Naive thymus-derived CD4-positive, alpha-beta T cell (primary cell): ENCODE measurements at regions not wholly inside any gene's neighbourhood (a gene's known extent, or its start where the extent isn't known, plus 50 kb on each side); places are given as distances from the start of the nearest gene placed in this dataset.

Experiments used
- ATAC-seq: fragments of 150-1000 bp; cut with Tn5 transposase; 2 replicates; pipeline ENCODE4 v1.10.0; 2021; ENCODE audit warnings: mild to moderate bottlenecking, moderate library complexity
- CTCF ChIA-PET: fragments of 350-600 bp; sonication (Branson Sonifier 250); formaldehyde crosslinking; loops from one replicate; lab custom pipeline; 2021; ENCODE audit warnings: antibody characterized with exemption; lab: Charles Lee
- POLR2A ChIA-PET: fragments of 350-600 bp; sonication (Branson Sonifier 250); formaldehyde crosslinking; loops from one replicate; lab custom pipeline; 2021; ENCODE audit warnings: antibody characterized with exemption, inconsistent platforms; lab: Charles Lee
- DNase-seq, 9 donors: peaks; one replicate each; pipeline versions ENCODE4 v3.0.0 to v3.0.0-alpha.2; 2020 to 2022; ENCODE audit warnings: mixed read lengths in 1 of 9
- H3K27ac ChIP-seq: one replicate; pipeline ENCODE4 v1.7.0; 2013; ENCODE audit warnings: mild to moderate bottlenecking, low read depth, low read length, moderate library complexity
- H3K27me3 ChIP-seq, 2 donors: one replicate each; pipeline ENCODE4 v1.7.0; 2013; ENCODE audit warnings: low read length in 2 of 2, mild to moderate bottlenecking in 2 of 2, moderate library complexity in 2 of 2; ENCODE audit not compliant: control insufficient read depth in 2 of 2, insufficient read depth in 2 of 2
- H3K36me3 ChIP-seq, 3 experiments: 1 replicate in 2 of 3; 2 replicates in 1 of 3; pipeline ENCODE4 v1.7.0; 2013; ENCODE audit warnings: low read length in 3 of 3, mild to moderate bottlenecking in 3 of 3, moderate library complexity in 1 of 3; ENCODE audit not compliant: insufficient read depth in 3 of 3, control insufficient read depth in 2 of 3
- H3K4me1 ChIP-seq, 2 donors: one replicate each; pipeline ENCODE4 v1.7.0; 2013; ENCODE audit warnings: low read length in 2 of 2, mild to moderate bottlenecking in 2 of 2, moderate library complexity in 1 of 2; ENCODE audit not compliant: control insufficient read depth in 2 of 2, insufficient read depth in 2 of 2
- H3K4me3 ChIP-seq: 2 replicates; pipeline ENCODE4 v1.7.0; 2013; ENCODE audit warnings: mild to moderate bottlenecking, low read length
- H3K9me3 ChIP-seq, 3 experiments: 1 replicate in 2 of 3; 2 replicates in 1 of 3; pipeline ENCODE4 v1.7.0; 2013; ENCODE audit warnings: low read length in 3 of 3; ENCODE audit not compliant: control insufficient read depth in 2 of 3
- H3K27ac Mint-ChIP-seq, 9 donors: one replicate each; pipeline ENCODE4 v1.8.0; 2020 to 2022; ENCODE audit warnings: mixed read lengths in 9 of 9, mild to moderate bottlenecking in 8 of 9, moderate library complexity in 5 of 9, inconsistent platforms in 2 of 9
- H3K27me3 Mint-ChIP-seq, 5 donors: one replicate each; pipeline ENCODE4 v1.8.0; 2021 to 2022; ENCODE audit warnings: mixed read lengths in 5 of 5, mild to moderate bottlenecking in 1 of 5
- H3K36me3 Mint-ChIP-seq, 5 donors: one replicate each; pipeline ENCODE4 v1.8.0; 2020 to 2022; ENCODE audit warnings: mixed read lengths in 5 of 5, mild to moderate bottlenecking in 3 of 5, inconsistent platforms in 1 of 5
- H3K4me1 Mint-ChIP-seq, 7 donors: one replicate each; pipeline ENCODE4 v1.8.0; 2020 to 2022; ENCODE audit warnings: mixed read lengths in 7 of 7, mild to moderate bottlenecking in 3 of 7, inconsistent platforms in 1 of 7
- H3K4me3 Mint-ChIP-seq, 10 donors: one replicate each; pipeline ENCODE4 v1.8.0; 2020 to 2022; ENCODE audit warnings: mild to moderate bottlenecking in 10 of 10, mixed read lengths in 10 of 10, moderate library complexity in 6 of 10, inconsistent platforms in 2 of 10
- H3K9me3 Mint-ChIP-seq, 11 donors: one replicate each; pipeline ENCODE4 v1.8.0; 2020 to 2022; ENCODE audit warnings: mixed read lengths in 11 of 11, mild to moderate bottlenecking in 4 of 11, inconsistent platforms in 1 of 11, moderate library complexity in 1 of 11
- intact Hi-C, 2 donors: fragments of 100-400 bp; cut with micrococcal nuclease; formaldehyde crosslinking; loops; one replicate each; pipeline ENCODE4 v1.15.1; 2023

- peaks cover 0 to 3% (median 0%) of the 10 kb centered on the region in 5 donors for H3K36me3 Mint-ChIP-seq
- Histone ChIP-seq H3K4me3 (no peak overlapping the region), H3K27me3 (no peaks in the 10 kb centered on the region), H3K4me1 (no peaks in the 10 kb centered on the region), H3K9me3 (no peaks in the 10 kb centered on the region), H3K36me3 (no peaks in the 10 kb centered on the region), H3K27ac (no peak overlapping the region)
- ChIA-PET POLR2A (no interaction called here), CTCF (no interaction called here)
- ATAC-seq (no peak), DNase-seq (no peak)
- no peaks in the 10 kb centered on the region for H3K4me1 Mint-ChIP-seq
- no peak overlapping the region for H3K4me3 Mint-ChIP-seq
- no peaks in the 10 kb centered on the region for H3K27me3 Mint-ChIP-seq
- intact Hi-C loops, result no loop called here
- peaks cover 3 to 41% (median 19%) of the 10 kb centered on the region in 11 donors for H3K9me3 Mint-ChIP-seq
- no peak overlapping the region for H3K27ac Mint-ChIP-seq
Measured at GRCh38 chr7:53684693-53685092, 649.3 kb downstream of the POM121L12 start.

- DNase-seq, result no peak
- POLR2A ChIA-PET, result no interaction called here
- CTCF ChIA-PET, result no interaction called here
Measured at GRCh38 chr7:53690411-53690810, 655.0 kb downstream of the POM121L12 start.

GRCh38 chr7:53697913-53698312 is 662.5 kb downstream of the POM121L12 start:
- H3K9me3 ChIP-seq, result peaks cover 0 to 7% (median 0%) of the 10 kb centered on the region in 3 experiments
- Mint-ChIP-seq H3K4me3 (no peak overlapping the region), H3K27ac (no peak overlapping the region), H3K4me1 (no peaks in the 10 kb centered on the region), H3K36me3 (no peaks in the 10 kb centered on the region), H3K27me3 (no peaks in the 10 kb centered on the region), H3K9me3 (peaks cover 1 to 27% (median 8%) of the 10 kb centered on the region in 11 donors)
- H3K27me3 ChIP-seq, result no peaks in the 10 kb centered on the region
- H3K4me3 ChIP-seq, result no peak overlapping the region
- ChIA-PET POLR2A (no interaction called here), CTCF (no interaction called here)
- no peaks in the 10 kb centered on the region for H3K36me3 ChIP-seq
- H3K4me1 ChIP-seq, result no peaks in the 10 kb centered on the region
- no peak for ATAC-seq
- no peak for DNase-seq
- intact Hi-C loops, result no loop called here
- no peak overlapping the region for H3K27ac ChIP-seq

More at GRCh38 chr7:53690411-53690810, 655.0 kb downstream of the POM121L12 start:
- no peaks in the 10 kb centered on the region for H3K4me1 ChIP-seq
- no peaks in the 10 kb centered on the region for H3K27me3 Mint-ChIP-seq
- H3K36me3 ChIP-seq, result no peaks in the 10 kb centered on the region
- H3K9me3 Mint-ChIP-seq, result peaks cover 1 to 49% (median 15%) of the 10 kb centered on the region in 11 donors
- no peaks in the 10 kb centered on the region for H3K27me3 ChIP-seq
- intact Hi-C loops, result no loop called here
- ATAC-seq, result no peak
- no peak overlapping the region for H3K27ac Mint-ChIP-seq
- H3K36me3 Mint-ChIP-seq, result peaks cover 0 to 6% (median 0%) of the 10 kb centered on the region in 5 donors
- no peaks in the 10 kb centered on the region for H3K4me1 Mint-ChIP-seq
- H3K4me3 ChIP-seq, result no peak overlapping the region
- H3K27ac ChIP-seq, result no peak overlapping the region
- no peaks in the 10 kb centered on the region for H3K9me3 ChIP-seq
- H3K4me3 Mint-ChIP-seq, result no peak overlapping the region

GRCh38 chr7:53699215-53699837 is 663.9 kb downstream of the POM121L12 start:
- Mint-ChIP-seq H3K4me3 (no peak overlapping the region), H3K27me3 (no peaks in the 10 kb centered on the region), H3K36me3 (no peaks in the 10 kb centered on the region), H3K4me1 (no peaks in the 10 kb centered on the region), H3K27ac (no peak overlapping the region), H3K9me3 (peaks cover 0 to 21% (median 7%) of the 10 kb centered on the region in 11 donors)
- Histone ChIP-seq H3K27ac (no peak overlapping the region), H3K4me3 (no peak overlapping the region), H3K9me3 (peaks cover 0 to 7% (median 0%) of the 10 kb centered on the region in 3 experiments), H3K4me1 (no peaks in the 10 kb centered on the region), H3K36me3 (no peaks in the 10 kb centered on the region), H3K27me3 (no peaks in the 10 kb centered on the region)
- ATAC-seq (no peak), DNase-seq (no peak)
- intact Hi-C loops, result no loop called here
- ChIA-PET CTCF (no interaction called here), POLR2A (no interaction called here)

- ChIA-PET POLR2A (no interaction called here), CTCF (no interaction called here)
- no peaks in the 10 kb centered on the region for H3K36me3 ChIP-seq
- ATAC-seq (no peak), DNase-seq (no peak)
- intact Hi-C loops, result no loop called here
- H3K36me3 Mint-ChIP-seq, result no peaks in the 10 kb centered on the region
- H3K9me3 ChIP-seq, result peaks cover 0 to 13% (median 0%) of the 10 kb centered on the region in 3 experiments
- H3K4me3 ChIP-seq, result no peak overlapping the region
- H3K9me3 Mint-ChIP-seq, result peaks cover 4 to 30% (median 14%) of the 10 kb centered on the region in 11 donors
- no peaks in the 10 kb centered on the region for H3K4me1 ChIP-seq
- no peak overlapping the region for H3K27ac Mint-ChIP-seq
- no peaks in the 10 kb centered on the region for H3K27me3 Mint-ChIP-seq
- H3K4me1 Mint-ChIP-seq, result no peaks in the 10 kb centered on the region
- no peaks in the 10 kb centered on the region for H3K27me3 ChIP-seq
- H3K4me3 Mint-ChIP-seq, result no peak overlapping the region
- no peak overlapping the region for H3K27ac ChIP-seq
Measured at GRCh38 chr7:53719122-53719521, 683.7 kb downstream of the POM121L12 start.

- no peak overlapping the region for H3K27ac Mint-ChIP-seq
- no peaks in the 10 kb centered on the region for H3K27me3 Mint-ChIP-seq
- H3K4me3 Mint-ChIP-seq, result no peak overlapping the region
- Histone ChIP-seq H3K4me1 (no peaks in the 10 kb centered on the region), H3K36me3 (no peaks in the 10 kb centered on the region), H3K27me3 (no peaks in the 10 kb centered on the region), H3K4me3 (no peak overlapping the region), H3K27ac (no peak overlapping the region), H3K9me3 (no peaks in the 10 kb centered on the region)
- peaks cover 0 to 5% (median 3%) of the 10 kb centered on the region in 5 donors for H3K36me3 Mint-ChIP-seq
- DNase-seq, result no peak
- ChIA-PET POLR2A (no interaction called here), CTCF (no interaction called here)
- no peaks in the 10 kb centered on the region for H3K4me1 Mint-ChIP-seq
- H3K9me3 Mint-ChIP-seq, result peaks cover 4 to 55% (median 23%) of the 10 kb centered on the region in 11 donors
- ATAC-seq, result no peak
- intact Hi-C loops, result no loop called here
Measured at GRCh38 chr7:53740971-53741370, 705.5 kb downstream of the POM121L12 start.

GRCh38 chr7:53743697-53744402 is 708.4 kb downstream of the POM121L12 start:
- no peaks in the 10 kb centered on the region for H3K27me3 ChIP-seq
- DNase-seq (no peak), ATAC-seq (no peak)
- H3K4me1 ChIP-seq, result no peaks in the 10 kb centered on the region
- peaks cover 0 to 5% (median 3%) of the 10 kb centered on the region in 5 donors for H3K36me3 Mint-ChIP-seq
- H3K27me3 Mint-ChIP-seq, result no peaks in the 10 kb centered on the region
- H3K4me3 Mint-ChIP-seq, result no peak overlapping the region
- no peaks in the 10 kb centered on the region for H3K9me3 ChIP-seq
- ChIA-PET POLR2A (no interaction called here), CTCF (no interaction called here)
- no peak overlapping the region for H3K4me3 ChIP-seq
- no peaks in the 10 kb centered on the region for H3K4me1 Mint-ChIP-seq
- no peak overlapping the region for H3K27ac ChIP-seq
- peaks cover 4 to 63% (median 25%) of the 10 kb centered on the region in 11 donors for H3K9me3 Mint-ChIP-seq
- no peaks in the 10 kb centered on the region for H3K36me3 ChIP-seq
- no peak overlapping the region for H3K27ac Mint-ChIP-seq
- intact Hi-C loops, result no loop called here
